Heart left ventricle (tissue), 16 donors: ENCODE measurements at regions not wholly inside any gene's neighbourhood (a gene's known extent, or its start where the extent isn't known, plus 50 kb on each side); places are given as distances from the start of the nearest gene placed in this dataset.

ENCODE experiments used
- ATAC-seq, 4 donors: fragments of 200-7000 bp; cut with Tn5 transposase; one replicate each; pipeline ENCODE4 v1.9.1; 2020 to 2022; ENCODE audit warnings: moderate library complexity in 4 of 4, mild to moderate bottlenecking in 3 of 4, moderate number of reproducible peaks in 1 of 4
- DNase-seq, 5 donors: peaks; one replicate each; pipeline ENCODE4 v3.0.0-alpha.2; 2020
- H3K27ac ChIP-seq, 12 donors: fragments of 200-600 bp; sonication (generic) in 4 of 12; one replicate each; pipeline versions ENCODE4 v1.5.0 to v1.8.0; 2016 to 2022; ENCODE audit warnings: mild to moderate bottlenecking in 2 of 12
- H3K27me3 ChIP-seq, 9 donors: fragments of 200-600 bp; sonication (generic) in 2 of 9; one replicate each; pipeline versions ENCODE4 v1.5.1 to v1.8.0; 2016 to 2022; ENCODE audit warnings: mild to moderate bottlenecking in 3 of 9
- H3K36me3 ChIP-seq, 9 donors: fragments of 200-600 bp; sonication (generic) in 2 of 9; one replicate each; pipeline versions ENCODE4 v1.5.0 to v1.8.0; 2018 to 2022; ENCODE audit warnings: mild to moderate bottlenecking in 2 of 9
- H3K4me1 ChIP-seq, 12 donors: fragments of 200-600 bp; sonication (generic) in 4 of 12; one replicate each; pipeline versions ENCODE4 v1.5.0 to v1.8.0; 2016 to 2022; ENCODE audit warnings: mild to moderate bottlenecking in 3 of 12
- H3K4me3 ChIP-seq, 12 donors: fragments of 200-600 bp; sonication (generic) in 4 of 12; one replicate each; pipeline versions ENCODE4 v1.5.0 to v1.8.0; 2017 to 2022; ENCODE audit warnings: mild to moderate bottlenecking in 9 of 12, moderate library complexity in 4 of 12
- H3K9me3 ChIP-seq, 12 donors: fragments of 200-600 bp; sonication (generic) in 4 of 12; one replicate each; pipeline versions ENCODE4 v1.5.0 to v1.8.0; 2016 to 2022; ENCODE audit warnings: mild to moderate bottlenecking in 1 of 12
- CTCF ChIP-seq, 12 donors: fragments of 200-600 bp; sonication (generic) in 4 of 12; IDR thresholded peaks; one replicate each; pipeline versions ENCODE4 v1.5.0 to v1.8.0; 2018 to 2022; ENCODE audit warnings: antibody characterized with exemption in 12 of 12, mild to moderate bottlenecking in 5 of 12
- POLR2A ChIP-seq, 2 donors: fragments of 450-650 bp; IDR thresholded peaks; one replicate each; pipeline ENCODE4 v1.6.1; 2017; ENCODE audit warnings: antibody characterized with exemption in 2 of 2, mild to moderate bottlenecking in 2 of 2, moderate library complexity in 2 of 2
- WGBS, 4 donors: extraction: QIAGEN DNeasy Blood & Tissue Kit in 2 of 4; methylation state at CpG; one replicate each; pipeline versions ENCODE4 v1.1.5 to v1.1.7; 2013 to 2018; 5-methylcytosine and 5-hydroxymethylcytosine counted together
- intact Hi-C, 10 donors: fragments of 100-400 bp; cut with DNase I; formaldehyde crosslinking; loops; one replicate each; pipeline versions ENCODE4 v1.11.1 to v1.14.2; 2022
- donor health status: ischemic (EF 13 %, LVEDD 7.1; RV severe dilation, severe dysfunction).
- donor health status: healthy with polysubstance abuse.
- donor health status: DM: no; HTN: yes; CAD: no.
- donor health status: DM: no; HTN: no; CAD: no.
- donor health status: ischemic (EF 25% LVEDD 6.9; RV normal size, moderate dysfunction).
- donor health status: ischemic (EF 25% LVEDD 5.7; RV mildly dilated, moderate dysfunction).
- donor health status: healthy.
- donor health status: DM: yes; HTN: yes; CAD: no.
- donor health status: ischemic (EF 35%, LVEDD 5.7; RV mildly dilated, moderate dysfunction).
- donor health status: nonischemic (EF 11% LVEDD 7.7; RV severe dilation, severe dysfunction).
- donor health status: DM: yes; HTN: yes; CAD: no.
- donor health status: PGD.
- donor health status: ischemic (EF 29% LVEDD 5.4; RV normal size, mild dysfunction).
- donor health status: nonischemic (EF 23%, LVEDD 6.1; RV moderate dilation, normal function).

- H3K4me3 ChIP-seq: no peak overlapping the region
- H3K36me3 ChIP-seq: no peaks in the 10 kb centered on the region
- no peaks in the 10 kb centered on the region for H3K9me3 ChIP-seq
- intact Hi-C loops: no loop called here
- DNase-seq (no peak), ATAC-seq (no peak)
- H3K27ac ChIP-seq: no peak overlapping the region
- WGBS, 4 donors: 91 to 96% (median 92%) methylated on average over 4 of the region's 4 CpGs
- TF ChIP-seq CTCF (IDR thresholded peaks at IDR 0.05) (no peak), POLR2A (IDR thresholded peaks at IDR 0.05) (no peak)
- H3K4me1 ChIP-seq: no peaks in the 10 kb centered on the region
- H3K27me3 ChIP-seq: peaks cover 0 to 23% (median 0%) of the 10 kb centered on the region in 9 donors
Measured at GRCh38 chr10:8301831-8302230, 247.3 kb downstream of the GATA3 start.

GRCh38 chr10:8302565-8302964, 248.1 kb downstream of the GATA3 start:
- Histone ChIP-seq H3K36me3 (no peaks in the 10 kb centered on the region), H3K27me3 (peaks cover 0 to 23% (median 0%) of the 10 kb centered on the region in 9 donors), H3K27ac (no peak overlapping the region), H3K9me3 (no peaks in the 10 kb centered on the region), H3K4me1 (no peaks in the 10 kb centered on the region), H3K4me3 (no peak overlapping the region)
- 79 to 82% (median 81%) methylated on average over 6 of the region's 6 CpGs for WGBS, 4 donors
- intact Hi-C loops: no loop called here
- no peak for ATAC-seq
- TF ChIP-seq POLR2A (IDR thresholded peaks at IDR 0.05) (no peak), CTCF (IDR thresholded peaks at IDR 0.05) (no peak)
- no peak for DNase-seq

- Histone ChIP-seq H3K4me1 (no peaks in the 10 kb centered on the region), H3K27ac (no peak overlapping the region), H3K4me3 (no peak overlapping the region), H3K9me3 (no peaks in the 10 kb centered on the region), H3K36me3 (no peaks in the 10 kb centered on the region), H3K27me3 (peaks cover 0 to 14% (median 0%) of the 10 kb centered on the region in 9 donors)
- ATAC-seq: no peak
- intact Hi-C loops: no loop called here
- DNase-seq: no peak
- no peak for TF ChIP-seq CTCF (IDR thresholded peaks at IDR 0.05)
- no peak for TF ChIP-seq POLR2A (IDR thresholded peaks at IDR 0.05)
- 91 to 95% (median 94%) methylated on average over 10 of the region's 10 CpGs for WGBS, 4 donors
Measured at GRCh38 chr10:8304861-8305260, 250.4 kb downstream of the GATA3 start.

- no peaks in the 10 kb centered on the region for H3K36me3 ChIP-seq
- ATAC-seq (no peak), DNase-seq (no peak)
- no peaks in the 10 kb centered on the region for H3K9me3 ChIP-seq
- H3K4me1 ChIP-seq: no peaks in the 10 kb centered on the region
- WGBS, 4 donors: 83 to 87% (median 85%) methylated on average over 9 of the region's 9 CpGs
- intact Hi-C loops: no loop called here
- H3K4me3 ChIP-seq: no peak overlapping the region
- H3K27me3 ChIP-seq: peaks cover 0 to 13% (median 0%) of the 10 kb centered on the region in 9 donors
- no peak overlapping the region for H3K27ac ChIP-seq
- no peak for TF ChIP-seq CTCF (IDR thresholded peaks at IDR 0.05)
- no peak for TF ChIP-seq POLR2A (IDR thresholded peaks at IDR 0.05)
Measured at GRCh38 chr10:8305876-8306652, 251.6 kb downstream of the GATA3 start.
